ENCODE measurements at regions not wholly inside any gene's neighbourhood (a gene's known extent, or its start where the extent isn't known, plus 50 kb on each side); places are given as distances from the start of the nearest gene placed in this dataset.

DNA sequence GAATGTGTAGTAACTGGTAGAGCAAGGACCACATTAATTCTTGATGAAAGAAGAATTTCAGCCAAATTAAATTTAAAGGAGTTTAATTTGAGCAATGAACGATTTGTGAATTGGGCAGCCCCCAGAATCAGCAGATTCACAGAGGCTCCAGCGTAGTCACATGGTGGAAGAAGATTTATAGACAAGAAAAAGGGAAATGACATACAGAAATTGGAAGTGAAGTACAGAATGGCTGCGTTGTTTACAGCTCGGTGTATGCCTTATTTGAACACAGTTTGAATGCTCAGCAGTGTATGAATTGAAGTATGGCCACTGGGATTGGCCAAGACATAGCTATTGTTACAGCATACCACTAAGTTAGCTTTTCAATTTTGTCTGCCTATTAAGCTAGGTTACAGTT is 173.6 kb upstream of the ARG1 start:
- no peaks in the 10 kb centered on the region for H3K36me3 ChIP-seq (ENCODE audit: control insufficient read depth, low read length)
- H3K4me1 ChIP-seq (ENCODE audit: control insufficient read depth, low read length): no peaks in the 10 kb centered on the region
- no peaks in the 10 kb centered on the region for H3K27me3 ChIP-seq (ENCODE audit: control insufficient read depth, low read length)
- no peaks in the 10 kb centered on the region for H4K20me1 ChIP-seq (ENCODE audit: control insufficient read depth, insufficient read depth, low read depth, low read length)
- H3F3A ChIP-seq (ENCODE audit: control insufficient read depth, insufficient read depth): no peaks in the 10 kb centered on the region
- H3K9me3 ChIP-seq (ENCODE audit: control insufficient read depth, insufficient read depth, low read length): no peaks in the 10 kb centered on the region
- H3K27ac ChIP-seq (ENCODE audit: low read depth, low read length): no peak overlapping the region
- no peaks in the 10 kb centered on the region for H3K79me2 ChIP-seq (ENCODE audit: control insufficient read depth, low read length)
- H3K4me3 ChIP-seq (ENCODE audit: low read length): no peak overlapping the region
- no peaks in the 10 kb centered on the region for H3K9me2 ChIP-seq (replicated peaks; ENCODE audit: control insufficient read depth, low read length)
- no peak overlapping the region for H3K4me2 ChIP-seq (ENCODE audit: low read length)
- TF ChIP-seq EZH2phosphoT487 (IDR thresholded peaks at IDR 0.05; ENCODE audit: borderline replicate concordance, low read length): no peak
- TF ChIP-seq, protein P1, sequence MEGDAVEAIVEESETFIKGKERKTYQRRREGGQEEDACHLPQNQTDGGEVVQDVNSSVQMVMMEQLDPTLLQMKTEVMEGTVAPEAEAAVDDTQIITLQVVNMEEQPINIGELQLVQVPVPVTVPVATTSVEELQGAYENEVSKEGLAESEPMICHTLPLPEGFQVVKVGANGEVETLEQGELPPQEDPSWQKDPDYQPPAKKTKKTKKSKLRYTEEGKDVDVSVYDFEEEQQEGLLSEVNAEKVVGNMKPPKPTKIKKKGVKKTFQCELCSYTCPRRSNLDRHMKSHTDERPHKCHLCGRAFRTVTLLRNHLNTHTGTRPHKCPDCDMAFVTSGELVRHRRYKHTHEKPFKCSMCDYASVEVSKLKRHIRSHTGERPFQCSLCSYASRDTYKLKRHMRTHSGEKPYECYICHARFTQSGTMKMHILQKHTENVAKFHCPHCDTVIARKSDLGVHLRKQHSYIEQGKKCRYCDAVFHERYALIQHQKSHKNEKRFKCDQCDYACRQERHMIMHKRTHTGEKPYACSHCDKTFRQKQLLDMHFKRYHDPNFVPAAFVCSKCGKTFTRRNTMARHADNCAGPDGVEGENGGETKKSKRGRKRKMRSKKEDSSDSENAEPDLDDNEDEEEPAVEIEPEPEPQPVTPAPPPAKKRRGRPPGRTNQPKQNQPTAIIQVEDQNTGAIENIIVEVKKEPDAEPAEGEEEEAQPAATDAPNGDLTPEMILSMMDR (IDR thresholded peaks at IDR 0.05; ENCODE audit: low read depth, low read length, poor library complexity, severe bottlenecking): no peak

DNA sequence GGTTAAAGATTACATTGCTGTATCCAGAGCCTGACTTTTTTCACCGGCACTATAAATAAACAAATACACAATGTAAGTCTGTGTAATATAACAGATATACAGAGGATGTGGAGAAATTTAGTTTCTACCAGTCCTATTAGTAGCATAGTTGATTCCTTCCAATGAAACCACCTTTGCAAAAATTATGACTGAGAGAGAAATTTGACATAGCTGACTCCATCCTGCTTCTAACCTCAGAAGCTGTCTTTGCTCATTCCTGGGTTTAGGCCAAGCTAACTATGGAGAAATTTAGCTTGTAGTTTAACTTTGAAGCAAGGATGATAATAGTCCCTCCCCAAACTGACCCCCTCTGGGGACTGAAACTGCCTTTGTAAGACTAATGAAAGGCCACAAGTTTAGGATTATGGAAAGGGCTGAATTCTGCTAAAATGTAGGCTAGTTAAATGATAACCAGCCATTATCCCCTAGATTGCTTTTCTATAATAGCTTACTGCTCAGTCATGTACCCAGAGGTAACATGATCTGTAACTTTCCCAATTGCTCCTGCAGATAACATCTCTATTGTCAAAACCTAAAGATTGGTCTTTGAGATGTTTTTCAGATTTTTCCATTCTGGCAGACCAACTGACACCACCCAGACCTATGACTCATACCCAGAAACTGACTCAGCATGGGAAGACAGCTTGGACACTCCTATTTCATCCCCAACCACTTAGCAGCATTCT is 172.8 kb upstream of the ARG1 start:
- H3F3A ChIP-seq (ENCODE audit: control insufficient read depth, insufficient read depth): no peaks in the 10 kb centered on the region
- no peaks in the 10 kb centered on the region for H3K4me1 ChIP-seq (ENCODE audit: control insufficient read depth, low read length)
- no peaks in the 10 kb centered on the region for H3K27me3 ChIP-seq (ENCODE audit: control insufficient read depth, low read length)
- no peak overlapping the region for H3K27ac ChIP-seq (ENCODE audit: low read depth, low read length)
- no peaks in the 10 kb centered on the region for H3K79me2 ChIP-seq (ENCODE audit: control insufficient read depth, low read length)
- no peak overlapping the region for H3K4me2 ChIP-seq (ENCODE audit: low read length)
- H3K4me3 ChIP-seq (ENCODE audit: low read length): no peak overlapping the region
- TF ChIP-seq EZH2phosphoT487 (IDR thresholded peaks at IDR 0.05; ENCODE audit: borderline replicate concordance, low read length): no peak
- TF ChIP-seq, protein P1 (IDR thresholded peaks at IDR 0.05; ENCODE audit: low read depth, low read length, poor library complexity, severe bottlenecking): no peak
- no peaks in the 10 kb centered on the region for H4K20me1 ChIP-seq (ENCODE audit: control insufficient read depth, insufficient read depth, low read depth, low read length)
- no peaks in the 10 kb centered on the region for H3K36me3 ChIP-seq (ENCODE audit: control insufficient read depth, low read length)
- H3K9me2 ChIP-seq (replicated peaks; ENCODE audit: control insufficient read depth, low read length): no peaks in the 10 kb centered on the region
- no peaks in the 10 kb centered on the region for H3K9me3 ChIP-seq (ENCODE audit: control insufficient read depth, insufficient read depth, low read length)

DNA sequence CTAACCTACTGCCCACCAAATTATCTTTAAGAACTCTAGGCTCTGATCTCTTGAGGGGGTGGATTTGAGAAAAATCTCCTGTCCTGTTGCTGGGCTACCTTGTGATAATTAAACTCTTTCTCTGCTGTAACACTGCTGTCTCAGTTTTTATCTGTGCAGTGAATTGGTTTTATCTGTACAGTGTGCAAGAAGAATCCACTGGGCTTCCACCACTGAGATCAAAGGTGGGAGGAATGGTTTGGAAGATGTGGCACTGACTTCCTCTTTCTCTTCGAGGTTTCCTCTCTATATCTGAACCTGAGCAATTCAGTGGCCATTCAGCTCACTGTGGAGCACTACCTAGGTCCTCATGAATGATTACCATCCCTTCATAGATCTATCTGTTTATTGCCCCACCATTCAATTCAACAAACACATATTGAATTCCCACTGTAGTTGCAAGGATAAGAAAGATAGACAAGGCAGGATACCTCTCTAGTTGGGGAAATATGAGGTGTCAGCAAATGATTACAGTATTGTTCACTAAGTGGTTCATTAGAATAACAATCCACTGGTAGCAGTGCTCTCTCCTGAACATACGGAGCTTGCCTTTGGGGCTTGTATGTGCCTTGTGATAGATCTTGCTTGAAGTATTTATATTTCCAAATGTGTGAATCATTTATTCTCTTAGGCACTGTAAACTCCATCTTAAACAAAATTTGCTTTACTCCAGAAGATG is 172.1 kb upstream of the ARG1 start:
- no peak for TF ChIP-seq EZH2phosphoT487 (IDR thresholded peaks at IDR 0.05; ENCODE audit: borderline replicate concordance, low read length)
- TF ChIP-seq, protein P1 (IDR thresholded peaks at IDR 0.05; ENCODE audit: low read depth, low read length, poor library complexity, severe bottlenecking): no peak
- no peaks in the 10 kb centered on the region for H3K9me3 ChIP-seq (ENCODE audit: control insufficient read depth, insufficient read depth, low read length)
- no peaks in the 10 kb centered on the region for H3K36me3 ChIP-seq (ENCODE audit: control insufficient read depth, low read length)
- H3K27ac ChIP-seq (ENCODE audit: low read depth, low read length): no peak overlapping the region
- no peaks in the 10 kb centered on the region for H3K9me2 ChIP-seq (replicated peaks; ENCODE audit: control insufficient read depth, low read length)
- H3K4me2 ChIP-seq (ENCODE audit: low read length): no peak overlapping the region
- H3K27me3 ChIP-seq (ENCODE audit: control insufficient read depth, low read length): no peaks in the 10 kb centered on the region
- no peaks in the 10 kb centered on the region for H3K79me2 ChIP-seq (ENCODE audit: control insufficient read depth, low read length)
- H4K20me1 ChIP-seq (ENCODE audit: control insufficient read depth, insufficient read depth, low read depth, low read length): no peaks in the 10 kb centered on the region
- H3K4me1 ChIP-seq (ENCODE audit: control insufficient read depth, low read length): no peaks in the 10 kb centered on the region
- no peaks in the 10 kb centered on the region for H3F3A ChIP-seq (ENCODE audit: control insufficient read depth, insufficient read depth)
- H3K4me3 ChIP-seq (ENCODE audit: low read length): no peak overlapping the region

Data from DOHH2 (cell line).